Stimulated activated CD4-positive, alpha-beta T cell treated with anti-CD3 and anti-CD28 coated beads, Interleukin-4, amount 100 ng/mL, for 48 hours (primary cell): ENCODE measurements at regions not wholly inside any gene's neighbourhood (a gene's known extent, or its start where the extent isn't known, plus 50 kb on each side); places are given as distances from the start of the nearest gene placed in this dataset.
"Not testable (repeated sequence)": the region's sequence is repeated elsewhere in the genome, so short reads cannot be mapped to it uniquely, and the experiment has no call there.

Experiments used
- DNase-seq, 2 donors: peaks; one replicate each; pipeline ENCODE4 v3.0.0-alpha.2; 2020; ENCODE audit warnings: low read depth in 2 of 2

GRCh38 chr15:20237256-20238020 is 304.2 kb downstream of the GOLGA6L6 start:
- DNase-seq = not testable (repeated sequence)

DNA sequence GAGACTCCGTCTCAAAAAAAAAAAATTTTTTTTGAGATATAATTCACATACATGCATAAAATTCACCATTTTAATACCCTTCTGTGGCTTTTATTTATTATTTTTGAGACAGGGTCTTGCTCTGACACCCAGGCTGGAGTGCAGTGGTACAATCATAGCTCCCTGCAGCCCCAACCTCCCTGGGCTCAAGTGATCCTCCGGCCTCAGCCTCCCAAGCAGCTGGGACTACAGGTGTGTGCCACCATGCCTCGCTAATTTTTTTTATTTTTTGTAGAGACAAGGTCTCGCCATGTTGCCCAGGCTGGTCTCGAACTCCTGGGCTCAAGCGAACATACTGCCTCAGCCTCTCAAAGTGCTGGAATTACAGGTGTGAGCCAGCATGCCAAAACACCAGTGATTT is 305.9 kb downstream of the GOLGA6L6 start:
- DNase-seq = not testable (repeated sequence)

GRCh38 chr15:20234006-20234540 is 307.5 kb downstream of the GOLGA6L6 start:
- not testable (repeated sequence) for DNase-seq

- not testable (repeated sequence) for DNase-seq
Observed at GRCh38 chr15:20232457-20232856, 309.1 kb downstream of the GOLGA6L6 start.

DNA sequence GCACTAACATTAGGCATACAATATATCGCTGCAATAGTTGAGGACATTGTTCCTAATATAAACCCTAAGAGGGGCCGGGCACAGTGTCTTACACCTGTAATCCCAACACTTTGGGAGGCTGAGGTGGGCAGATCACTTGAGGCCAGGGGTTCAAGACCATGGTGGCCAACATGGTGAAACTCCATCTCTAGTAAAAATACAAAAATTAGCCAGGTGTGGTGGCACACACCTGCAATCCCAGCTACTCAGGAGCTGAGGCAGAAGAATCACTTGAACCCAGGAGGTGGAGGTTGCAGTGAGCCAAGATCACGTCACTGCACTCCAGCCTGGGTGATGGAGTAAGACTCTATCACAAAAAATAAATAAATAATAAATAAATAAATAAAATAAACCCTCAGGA is 310.9 kb downstream of the GOLGA6L6 start:
- not testable (repeated sequence) for DNase-seq

- DNase-seq = not testable (repeated sequence)
Observed at GRCh38 chr15:20228791-20229190, 312.8 kb downstream of the GOLGA6L6 start.

DNA sequence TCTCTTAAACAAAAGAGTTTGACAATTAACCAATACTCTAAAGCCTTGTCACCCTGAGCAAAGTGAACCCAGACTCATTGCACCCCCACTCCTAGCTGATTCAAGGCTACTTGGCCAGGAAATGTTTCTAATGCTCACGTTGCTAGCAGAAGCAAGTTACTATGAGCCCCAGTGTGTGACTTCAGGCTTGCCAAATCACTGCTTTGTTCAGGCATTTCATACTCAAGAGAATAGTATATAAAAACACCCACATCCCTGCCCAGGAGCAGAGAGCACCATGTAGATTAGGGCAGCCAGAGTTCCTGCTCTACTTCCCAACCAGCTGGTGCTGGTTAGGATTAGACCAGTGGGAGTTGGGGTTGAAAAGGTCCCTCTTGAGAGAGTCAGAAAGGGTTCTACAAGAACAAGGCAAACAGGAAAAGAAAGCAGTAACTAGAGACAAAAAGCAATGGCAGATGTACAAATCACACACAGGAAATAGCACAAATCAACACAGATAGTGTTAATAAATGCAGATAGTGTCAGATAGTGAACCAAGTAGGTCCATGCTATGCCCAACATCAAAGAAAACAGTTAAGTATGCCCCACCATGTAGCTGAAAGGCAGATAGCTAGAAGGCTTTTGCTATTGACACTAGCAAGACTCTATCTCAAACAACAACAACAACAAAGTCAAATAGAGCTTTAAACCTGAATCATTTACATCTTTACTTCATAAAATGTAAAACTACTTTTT is 314.3 kb downstream of the GOLGA6L6 start:
- DNase-seq = not testable (repeated sequence)

DNA sequence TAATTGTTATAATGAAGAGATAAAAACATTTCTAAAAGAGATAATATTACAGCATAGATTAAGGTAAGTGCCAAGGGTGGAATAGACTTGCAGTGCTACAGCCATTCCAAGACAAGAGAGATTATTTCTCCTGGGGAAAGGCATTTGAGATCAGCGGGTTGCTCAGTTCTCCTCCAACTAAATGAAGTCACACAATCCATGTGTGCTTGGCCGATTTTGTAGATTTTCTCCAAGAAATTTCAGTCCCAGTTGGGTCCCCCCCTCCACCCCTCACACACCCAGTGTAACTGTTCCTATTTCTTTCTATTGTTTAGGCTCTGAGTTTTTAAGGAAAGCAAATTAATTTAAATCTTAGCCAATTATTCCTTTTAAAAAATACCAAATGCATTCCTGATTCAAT is 315.1 kb downstream of the GOLGA6L6 start:
- not testable (repeated sequence) for DNase-seq

DNA sequence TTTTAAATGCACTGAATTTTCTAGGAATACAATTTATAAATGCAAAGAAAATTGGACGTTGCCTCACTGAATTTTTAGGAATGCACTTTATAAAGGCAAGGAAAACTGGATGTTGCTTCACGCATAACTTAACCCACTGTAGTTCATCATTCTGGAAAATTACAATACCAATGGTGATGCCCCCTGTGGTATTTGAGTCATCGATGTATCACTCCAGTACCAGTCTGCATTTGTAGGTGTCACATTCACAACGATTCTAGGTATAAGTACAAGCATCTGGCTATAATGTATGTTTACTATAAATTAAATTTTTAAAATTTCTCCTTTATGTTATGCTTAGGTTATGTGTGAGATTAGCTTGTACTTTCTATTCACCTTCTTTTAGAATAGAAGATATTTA is 320.5 kb downstream of the GOLGA6L6 start:
- DNase-seq = not testable (repeated sequence)

GRCh38 chr15:20219171-20219570 is 322.4 kb downstream of the GOLGA6L6 start:
- DNase-seq = not testable (repeated sequence)

DNA sequence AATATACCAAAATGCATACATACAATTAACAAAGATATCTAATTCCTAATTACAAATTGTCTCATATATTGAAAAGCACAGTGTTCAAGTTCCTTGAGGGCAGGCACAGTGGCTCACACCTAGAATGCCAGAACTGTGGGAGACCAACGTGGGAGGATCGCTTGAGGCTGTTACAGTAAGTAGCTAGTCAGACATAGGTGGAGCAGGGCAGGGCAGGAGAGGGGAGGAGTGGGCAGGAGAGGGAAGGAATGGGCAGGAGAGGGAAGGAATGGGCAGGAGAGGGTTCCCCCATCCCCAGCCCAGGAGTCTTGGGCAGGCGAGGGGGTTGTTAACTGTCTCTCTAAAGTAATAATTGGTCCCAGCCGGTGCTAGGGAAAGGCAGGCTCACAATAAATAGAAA is 325.9 kb downstream of the GOLGA6L6 start:
- DNase-seq = not testable (repeated sequence)

DNA sequence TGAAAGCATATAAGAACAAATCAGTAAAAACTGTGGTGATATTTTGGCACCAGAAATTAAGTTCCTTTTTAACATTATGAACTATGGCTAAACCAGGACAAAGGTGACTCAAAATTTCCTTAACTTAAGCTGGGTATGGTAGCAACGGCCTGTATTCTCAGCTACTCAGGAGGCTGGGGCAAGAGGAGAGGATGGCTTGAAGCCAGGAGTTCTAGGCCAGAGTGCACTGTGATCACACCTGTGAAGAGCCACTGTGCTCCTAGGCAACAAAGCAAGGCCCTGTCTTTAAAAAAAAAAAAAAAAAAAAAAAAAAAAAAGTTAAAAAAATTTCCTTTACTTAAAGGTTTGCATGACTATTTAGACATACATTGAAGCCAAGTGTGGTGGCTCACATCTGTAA is 327.5 kb downstream of the GOLGA6L6 start:
- not testable (repeated sequence) for DNase-seq

- DNase-seq = not testable (repeated sequence)
Observed at GRCh38 chr15:20211508-20211907, 330.1 kb downstream of the GOLGA6L6 start.

- DNase-seq = not testable (repeated sequence)
Observed at GRCh38 chr15:20209973-20210372, 331.6 kb downstream of the GOLGA6L6 start.

- DNase-seq = not testable (repeated sequence)
Observed at GRCh38 chr15:20207607-20208006, 334.0 kb downstream of the GOLGA6L6 start.

- not testable (repeated sequence) for DNase-seq
Observed at GRCh38 chr15:20207198-20207597, 334.4 kb downstream of the GOLGA6L6 start.

- DNase-seq = not testable (repeated sequence)
Observed at GRCh38 chr15:20204177-20204866, 337.3 kb downstream of the GOLGA6L6 start.

GRCh38 chr15:20203649-20204150 is 337.9 kb downstream of the GOLGA6L6 start:
- DNase-seq = not testable (repeated sequence)

GRCh38 chr15:20194591-20195198 is 346.9 kb downstream of the GOLGA6L6 start:
- DNase-seq = not testable (repeated sequence)

DNA sequence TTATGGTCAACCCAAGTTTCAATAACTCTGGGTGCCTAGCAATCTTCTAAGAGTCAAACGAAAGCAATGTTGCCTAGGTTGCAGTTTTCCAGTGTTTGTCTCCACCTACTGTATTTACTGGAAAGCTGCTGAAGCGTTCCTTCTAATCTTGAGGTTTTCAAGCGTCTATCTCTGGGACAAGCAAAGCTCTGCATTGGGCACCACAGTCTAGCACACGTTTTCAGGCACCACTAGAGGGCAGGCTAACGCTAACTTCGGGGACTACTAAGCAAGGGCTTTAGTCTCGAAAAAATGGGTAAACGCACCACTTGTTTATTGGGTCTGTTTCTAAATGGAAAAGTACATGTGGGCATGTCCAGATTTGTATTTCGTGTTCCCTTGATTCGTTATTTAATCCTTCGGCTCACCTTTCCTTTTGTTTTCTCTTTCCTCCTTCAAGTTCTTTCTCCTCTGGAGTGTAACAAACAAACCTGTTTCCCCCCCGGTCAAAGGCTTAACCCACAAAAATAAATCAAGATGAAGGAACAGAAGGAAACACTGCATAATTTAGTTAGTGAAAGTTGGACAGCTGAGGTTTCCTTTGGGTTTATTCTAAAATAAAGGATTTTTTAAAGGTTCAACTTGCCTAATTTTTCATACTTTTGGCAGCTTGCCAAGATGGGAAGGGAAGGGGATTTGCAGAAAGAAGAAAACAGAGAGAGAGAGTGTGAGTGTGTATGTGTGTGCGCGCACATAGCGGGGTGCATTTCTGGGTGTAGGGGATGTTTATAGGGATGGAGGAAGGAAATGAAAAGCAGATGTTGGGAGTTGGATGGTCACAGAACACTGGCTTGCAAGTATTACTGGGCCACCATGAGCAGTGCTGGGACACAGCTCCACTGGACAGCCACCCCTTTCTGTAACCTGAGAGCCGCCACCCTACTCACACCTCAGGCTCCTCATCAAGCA is 348.3 kb downstream of the GOLGA6L6 start:
- peak; percentile 34 to 37 for DNase-seq
